PFSK-1 (cell line): ENCODE measurements at regions not wholly inside any gene's neighbourhood (a gene's known extent, or its start where the extent isn't known, plus 50 kb on each side); places are given as distances from the start of the nearest gene placed in this dataset.

Source experiments
- POLR2AphosphoS5 ChIP-seq: IDR thresholded peaks from 2 replicates; pipeline ENCODE4 v1.6.1; 2012; ENCODE audit warnings: low read depth, mild to moderate bottlenecking, control low read depth, low read length, moderate library complexity
- REST ChIP-seq, 2 experiments: IDR thresholded peaks; 2 replicates each; pipeline versions ENCODE4 v1.6.1 to v1.8.0; 2011 to 2012; ENCODE audit warnings: low read depth in 2 of 2, low read length in 2 of 2, control low read depth in 1 of 2, inconsistent platforms in 1 of 2, mild to moderate bottlenecking in 1 of 2, moderate library complexity in 1 of 2; ENCODE audit not compliant: insufficient read depth in 1 of 2
- TAF1 ChIP-seq: IDR thresholded peaks from 2 replicates; pipeline ENCODE4 v1.6.1; 2012; ENCODE audit warnings: low read length, control low read depth, borderline replicate concordance; ENCODE audit not compliant: insufficient read depth

DNA sequence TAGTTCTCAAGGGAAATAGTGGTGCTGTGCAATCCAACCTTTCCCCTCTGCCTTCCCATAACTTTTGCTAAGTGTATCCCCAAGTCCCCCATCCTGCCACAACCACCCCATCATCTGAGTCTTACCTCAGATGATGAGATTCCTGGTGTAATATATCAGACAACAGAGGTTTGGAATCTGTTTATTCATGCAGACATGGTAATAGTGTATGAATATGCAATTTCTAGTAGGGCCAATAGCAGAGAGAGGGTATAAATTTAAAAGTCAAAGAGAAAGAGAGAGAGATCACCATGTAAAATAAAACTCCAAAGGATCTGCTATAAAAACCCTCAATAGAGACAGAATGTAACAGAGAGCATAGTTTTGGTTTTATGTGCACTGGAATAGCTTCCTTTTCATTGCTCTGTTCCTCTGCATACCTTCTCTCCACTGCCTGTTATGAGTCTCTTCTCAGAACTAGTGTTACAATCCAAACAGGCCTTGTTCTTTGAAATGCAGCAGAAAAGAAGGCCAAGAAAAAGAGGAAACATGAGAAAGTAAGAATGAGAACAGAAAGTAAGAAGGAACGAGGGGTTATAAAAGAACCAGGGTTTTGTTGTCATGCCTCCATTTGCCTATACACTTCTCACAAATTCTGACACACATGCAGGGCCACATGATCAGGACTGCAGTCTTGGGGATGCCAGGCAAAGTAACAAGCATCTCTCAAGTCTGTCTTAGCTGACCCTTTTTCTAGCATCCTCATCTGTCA lies 278.0 kb downstream of the CETN3 start:
- no peak for TF ChIP-seq POLR2AphosphoS5
- no peak for TF ChIP-seq TAF1
- no peak for TF ChIP-seq REST (IDR thresholded peaks at IDR 0.05; ENCODE audit: insufficient read depth in 1 of 2, low read depth in 2 of 2, low read length in 2 of 2)
